ENCODE measurements at regions not wholly inside any gene's neighbourhood (a gene's known extent, or its start where the extent isn't known, plus 50 kb on each side); places are given as distances from the start of the nearest gene placed in this dataset.

- H3K9me3 Mint-ChIP-seq: peaks cover 2% of the 10 kb centered on the region
- no peaks in the 10 kb centered on the region for H3K36me3 Mint-ChIP-seq
- no peaks in the 10 kb centered on the region for H3K4me1 Mint-ChIP-seq (ENCODE audit: low read depth)
- H3K4me3 Mint-ChIP-seq: no peak overlapping the region
- ChIA-PET POLR2A (no interaction called here), CTCF (no interaction called here)
- H3K27me3 Mint-ChIP-seq: no peaks in the 10 kb centered on the region
- H3K27ac Mint-ChIP-seq: no peak overlapping the region
- intact Hi-C loops (cut with micrococcal nuclease): no loop called here
- DNase-seq: no peak
These were observed 207.9 kb upstream of the ISX start for GRCh38 chr22:34858066-34858465.

- H3K27ac Mint-ChIP-seq: no peak overlapping the region
- intact Hi-C loops (cut with micrococcal nuclease): no loop called here
- POLR2A ChIA-PET: no interaction called here
These were observed 204.2 kb upstream of the ISX start for GRCh38 chr22:34861787-34862186.

GRCh38 chr22:34866081-34866480, 199.9 kb upstream of the ISX start:
- H3K36me3 Mint-ChIP-seq: no peaks in the 10 kb centered on the region
- H3K4me1 Mint-ChIP-seq (ENCODE audit: low read depth): peaks cover 8% of the 10 kb centered on the region
- peaks cover 3% of the 10 kb centered on the region for H3K27me3 Mint-ChIP-seq
- CTCF ChIA-PET: no interaction called here
- H3K9me3 Mint-ChIP-seq: no peaks in the 10 kb centered on the region
- no peak for DNase-seq
- POLR2A ChIA-PET: no interaction called here
- H3K4me3 Mint-ChIP-seq: no peak overlapping the region
- intact Hi-C loops (cut with micrococcal nuclease): no loop called here
- H3K27ac Mint-ChIP-seq: no peak overlapping the region

More at GRCh38 chr22:34861787-34862186, 204.2 kb upstream of the ISX start:
- CTCF ChIA-PET: no interaction called here
- H3K4me1 Mint-ChIP-seq (ENCODE audit: low read depth): no peaks in the 10 kb centered on the region
- H3K27me3 Mint-ChIP-seq: peaks cover 3% of the 10 kb centered on the region
- H3K9me3 Mint-ChIP-seq: peaks cover 2% of the 10 kb centered on the region
- no peaks in the 10 kb centered on the region for H3K36me3 Mint-ChIP-seq
- no peak for DNase-seq
- no peak overlapping the region for H3K4me3 Mint-ChIP-seq

GRCh38 chr22:34866495-34867131, 199.3 kb upstream of the ISX start:
- Mint-ChIP-seq H3K4me3 (no peak overlapping the region), H3K36me3 (no peaks in the 10 kb centered on the region), H3K4me1 (ENCODE audit: low read depth) (peaks cover 9% of the 10 kb centered on the region), H3K9me3 (no peaks in the 10 kb centered on the region), H3K27ac (no peak overlapping the region), H3K27me3 (peaks cover 3% of the 10 kb centered on the region)
- POLR2A ChIA-PET: no interaction called here
- intact Hi-C loops (cut with micrococcal nuclease): no loop called here
- DNase-seq: no peak
- CTCF ChIA-PET: no interaction called here

- H3K9me3 Mint-ChIP-seq: no peaks in the 10 kb centered on the region
- no peak overlapping the region for H3K27ac Mint-ChIP-seq
- no peaks in the 10 kb centered on the region for H3K4me1 Mint-ChIP-seq (ENCODE audit: low read depth)
- H3K4me3 Mint-ChIP-seq: no peak overlapping the region
- peaks cover 1% of the 10 kb centered on the region for H3K27me3 Mint-ChIP-seq
- ChIA-PET CTCF (no interaction called here), POLR2A (no interaction called here)
- H3K36me3 Mint-ChIP-seq: no peaks in the 10 kb centered on the region
- intact Hi-C loops (cut with micrococcal nuclease): no loop called here
- DNase-seq: no peak
These were observed 188.5 kb upstream of the ISX start for GRCh38 chr22:34877506-34877905.

GRCh38 chr22:34878171-34878570, 187.8 kb upstream of the ISX start:
- Mint-ChIP-seq H3K4me3 (no peak overlapping the region), H3K27ac (no peak overlapping the region), H3K27me3 (peaks cover 1% of the 10 kb centered on the region), H3K9me3 (no peaks in the 10 kb centered on the region), H3K36me3 (no peaks in the 10 kb centered on the region), H3K4me1 (ENCODE audit: low read depth) (no peaks in the 10 kb centered on the region)
- CTCF ChIA-PET: no interaction called here
- intact Hi-C loops (cut with micrococcal nuclease): no loop called here
- no peak for DNase-seq
- POLR2A ChIA-PET: no interaction called here

GRCh38 chr22:34879001-34879400, 187.0 kb upstream of the ISX start:
- ChIA-PET POLR2A (no interaction called here), CTCF (no interaction called here)
- H3K27me3 Mint-ChIP-seq: peaks cover 1% of the 10 kb centered on the region
- no peaks in the 10 kb centered on the region for H3K4me1 Mint-ChIP-seq (ENCODE audit: low read depth)
- DNase-seq: no peak
- no peak overlapping the region for H3K27ac Mint-ChIP-seq
- no peaks in the 10 kb centered on the region for H3K36me3 Mint-ChIP-seq
- intact Hi-C loops (cut with micrococcal nuclease): no loop called here
- no peak overlapping the region for H3K4me3 Mint-ChIP-seq
- H3K9me3 Mint-ChIP-seq: no peaks in the 10 kb centered on the region

- no peaks in the 10 kb centered on the region for H3K9me3 Mint-ChIP-seq
- H3K4me3 Mint-ChIP-seq: no peak overlapping the region
- intact Hi-C loops (cut with micrococcal nuclease): no loop called here
- no peak for DNase-seq
- no peaks in the 10 kb centered on the region for H3K36me3 Mint-ChIP-seq
- H3K27me3 Mint-ChIP-seq: peaks cover 1% of the 10 kb centered on the region
- POLR2A ChIA-PET: no interaction called here
- H3K27ac Mint-ChIP-seq: no peak overlapping the region
- CTCF ChIA-PET: no interaction called here
- no peaks in the 10 kb centered on the region for H3K4me1 Mint-ChIP-seq (ENCODE audit: low read depth)
These were observed 185.3 kb upstream of the ISX start for GRCh38 chr22:34880662-34881061.

- ChIA-PET POLR2A (no interaction called here), CTCF (no interaction called here)
- intact Hi-C loops (cut with micrococcal nuclease): no loop called here
- Mint-ChIP-seq H3K4me3 (no peak overlapping the region), H3K9me3 (no peaks in the 10 kb centered on the region), H3K27me3 (no peaks in the 10 kb centered on the region), H3K27ac (no peak overlapping the region), H3K36me3 (no peaks in the 10 kb centered on the region), H3K4me1 (ENCODE audit: low read depth) (no peaks in the 10 kb centered on the region)
- DNase-seq: no peak
These were observed 184.5 kb upstream of the ISX start for GRCh38 chr22:34881453-34881852.

- no peaks in the 10 kb centered on the region for H3K27me3 Mint-ChIP-seq
- H3K4me1 Mint-ChIP-seq (ENCODE audit: low read depth): no peaks in the 10 kb centered on the region
- no peak overlapping the region for H3K4me3 Mint-ChIP-seq
- no peak overlapping the region for H3K27ac Mint-ChIP-seq
- ChIA-PET POLR2A (no interaction called here), CTCF (no interaction called here)
- peaks cover 19% of the 10 kb centered on the region for H3K9me3 Mint-ChIP-seq
- DNase-seq: no peak
- H3K36me3 Mint-ChIP-seq: no peaks in the 10 kb centered on the region
- intact Hi-C loops (cut with micrococcal nuclease): no loop called here
These were observed 180.1 kb upstream of the ISX start for GRCh38 chr22:34885852-34886251.

GRCh38 chr22:34886391-34886790, 179.6 kb upstream of the ISX start:
- no peaks in the 10 kb centered on the region for H3K27me3 Mint-ChIP-seq
- H3K36me3 Mint-ChIP-seq: no peaks in the 10 kb centered on the region
- H3K27ac Mint-ChIP-seq: no peak overlapping the region
- no peaks in the 10 kb centered on the region for H3K4me1 Mint-ChIP-seq (ENCODE audit: low read depth)
- CTCF ChIA-PET: no interaction called here
- intact Hi-C loops (cut with micrococcal nuclease): no loop called here
- POLR2A ChIA-PET: no interaction called here
- DNase-seq: no peak
- H3K9me3 Mint-ChIP-seq: peaks cover 24% of the 10 kb centered on the region
- no peak overlapping the region for H3K4me3 Mint-ChIP-seq

- Mint-ChIP-seq H3K4me3 (no peak overlapping the region), H3K27me3 (no peaks in the 10 kb centered on the region), H3K27ac (no peak overlapping the region), H3K4me1 (ENCODE audit: low read depth) (no peaks in the 10 kb centered on the region), H3K36me3 (no peaks in the 10 kb centered on the region), H3K9me3 (peaks cover 26% of the 10 kb centered on the region)
- DNase-seq: no peak
- intact Hi-C loops (cut with micrococcal nuclease): no loop called here
- ChIA-PET POLR2A (no interaction called here), CTCF (no interaction called here)
These were observed 179.1 kb upstream of the ISX start for GRCh38 chr22:34886812-34887211.

- no peaks in the 10 kb centered on the region for H3K36me3 Mint-ChIP-seq
- H3K4me1 Mint-ChIP-seq (ENCODE audit: low read depth): no peaks in the 10 kb centered on the region
- H3K27me3 Mint-ChIP-seq: peaks cover 6% of the 10 kb centered on the region
- H3K27ac Mint-ChIP-seq: no peak overlapping the region
- ChIA-PET CTCF (no interaction called here), POLR2A (no interaction called here)
- H3K4me3 Mint-ChIP-seq: no peak overlapping the region
- H3K9me3 Mint-ChIP-seq: no peaks in the 10 kb centered on the region
- intact Hi-C loops (cut with micrococcal nuclease): no loop called here
- DNase-seq: no peak
These were observed 168.8 kb upstream of the ISX start for GRCh38 chr22:34897126-34897525.

- ChIA-PET CTCF (no interaction called here), POLR2A (no interaction called here)
- intact Hi-C loops (cut with micrococcal nuclease): no loop called here
- Mint-ChIP-seq H3K27me3 (no peaks in the 10 kb centered on the region), H3K4me1 (ENCODE audit: low read depth) (no peaks in the 10 kb centered on the region), H3K4me3 (no peak overlapping the region), H3K36me3 (no peaks in the 10 kb centered on the region), H3K27ac (no peak overlapping the region), H3K9me3 (no peaks in the 10 kb centered on the region)
- DNase-seq: no peak
These were observed 163.6 kb upstream of the ISX start for GRCh38 chr22:34902335-34902734.
